ENCODE measurements at regions not wholly inside any gene's neighbourhood (a gene's known extent, or its start where the extent isn't known, plus 50 kb on each side); places are given as distances from the start of the nearest gene placed in this dataset.
"Not testable (repeated sequence)": the region's sequence is repeated elsewhere in the genome, so short reads cannot be mapped to it uniquely, and the experiment has no call there.

DNA sequence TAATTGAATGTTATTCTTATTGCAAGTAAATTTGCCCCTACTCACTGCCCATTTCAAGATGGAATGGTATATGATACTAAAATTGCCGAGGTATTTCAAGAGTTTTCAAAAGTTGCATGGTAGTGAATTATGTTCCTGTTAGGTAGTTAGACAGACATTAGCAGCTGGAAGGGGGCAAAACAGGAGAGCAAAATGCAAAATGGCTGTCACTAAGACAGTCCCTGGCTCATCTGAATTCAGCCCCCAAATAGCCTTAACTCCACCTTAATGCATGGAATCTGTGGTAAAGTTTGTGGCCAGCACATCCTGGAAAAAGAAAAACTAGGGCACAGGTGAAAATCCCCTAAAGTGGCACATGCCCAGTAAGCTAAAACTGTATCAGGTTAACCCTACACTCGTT is 894.9 kb downstream of the NXPH1 start:
- H3K4me1 Mint-ChIP-seq: peaks cover 4% of the 10 kb centered on the region
- no peaks in the 10 kb centered on the region for H3K27me3 Mint-ChIP-seq (ENCODE audit: low read depth)
- no peaks in the 10 kb centered on the region for H3K36me3 Mint-ChIP-seq (ENCODE audit: low read depth)
- H3K4me3 Mint-ChIP-seq: no peak overlapping the region
- no peak for TF ChIP-seq CTCF (IDR thresholded peaks at IDR 0.05; ENCODE audit: unreplicated experiment in 3 of 3)
- H3K9me3 Mint-ChIP-seq: no peaks in the 10 kb centered on the region
- H3K27ac Mint-ChIP-seq: no peak overlapping the region

DNA sequence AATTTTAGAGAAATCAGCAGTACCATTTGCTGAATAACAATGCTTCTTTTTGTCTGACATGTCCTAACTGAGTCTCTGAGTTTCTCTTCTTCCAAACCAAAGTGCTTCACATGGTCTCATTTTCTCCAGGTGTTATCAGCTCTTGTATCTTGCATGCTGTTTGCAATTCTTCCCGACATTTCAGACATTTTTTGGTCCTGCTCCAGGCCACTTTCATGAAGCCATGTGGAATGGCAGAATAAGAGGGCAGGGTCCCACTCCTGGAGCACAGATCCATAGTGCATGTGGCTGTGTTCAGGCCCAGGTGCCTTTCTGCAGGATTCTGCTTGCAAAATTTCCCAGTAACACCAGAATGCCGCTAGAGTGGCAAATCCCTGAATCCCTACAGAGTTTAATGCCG is 916.2 kb downstream of the NXPH1 start:
- Mint-ChIP-seq H3K36me3 (ENCODE audit: low read depth) (no peaks in the 10 kb centered on the region), H3K27ac (no peak overlapping the region), H3K9me3 (no peaks in the 10 kb centered on the region), H3K27me3 (ENCODE audit: low read depth) (peaks cover 3% of the 10 kb centered on the region), H3K4me3 (no peak overlapping the region), H3K4me1 (no peaks in the 10 kb centered on the region)
- no peak for TF ChIP-seq CTCF (IDR thresholded peaks at IDR 0.05; ENCODE audit: unreplicated experiment in 3 of 3)

- Mint-ChIP-seq H3K27me3 (ENCODE audit: low read depth) (no peaks in the 10 kb centered on the region), H3K36me3 (ENCODE audit: low read depth) (no peaks in the 10 kb centered on the region), H3K4me3 (no peak overlapping the region), H3K9me3 (peaks cover 15% of the 10 kb centered on the region), H3K27ac (no peak overlapping the region), H3K4me1 (no peaks in the 10 kb centered on the region)
- no peak for TF ChIP-seq CTCF (IDR thresholded peaks at IDR 0.05; ENCODE audit: unreplicated experiment in 3 of 3)
Observed at GRCh38 chr7:9391221-9391620, 957.8 kb downstream of the NXPH1 start.

- no peaks in the 10 kb centered on the region for H3K27me3 Mint-ChIP-seq (ENCODE audit: low read depth)
- H3K4me3 Mint-ChIP-seq: no peak overlapping the region
- H3K9me3 Mint-ChIP-seq: peaks cover 11% of the 10 kb centered on the region
- no peaks in the 10 kb centered on the region for H3K36me3 Mint-ChIP-seq (ENCODE audit: low read depth)
- no peak for TF ChIP-seq CTCF (IDR thresholded peaks at IDR 0.05; ENCODE audit: unreplicated experiment in 3 of 3)
- no peak overlapping the region for H3K27ac Mint-ChIP-seq
- no peaks in the 10 kb centered on the region for H3K4me1 Mint-ChIP-seq
Observed at GRCh38 chr7:9391984-9392383, 958.6 kb downstream of the NXPH1 start.

- not testable (repeated sequence) for H3K36me3 Mint-ChIP-seq (ENCODE audit: low read depth); H3K4me3 Mint-ChIP-seq; H3K27me3 Mint-ChIP-seq (ENCODE audit: low read depth); H3K9me3 Mint-ChIP-seq; H3K27ac Mint-ChIP-seq; H3K4me1 Mint-ChIP-seq
Observed at GRCh38 chr7:9404386-9404785, 971.0 kb downstream of the NXPH1 start.

DNA sequence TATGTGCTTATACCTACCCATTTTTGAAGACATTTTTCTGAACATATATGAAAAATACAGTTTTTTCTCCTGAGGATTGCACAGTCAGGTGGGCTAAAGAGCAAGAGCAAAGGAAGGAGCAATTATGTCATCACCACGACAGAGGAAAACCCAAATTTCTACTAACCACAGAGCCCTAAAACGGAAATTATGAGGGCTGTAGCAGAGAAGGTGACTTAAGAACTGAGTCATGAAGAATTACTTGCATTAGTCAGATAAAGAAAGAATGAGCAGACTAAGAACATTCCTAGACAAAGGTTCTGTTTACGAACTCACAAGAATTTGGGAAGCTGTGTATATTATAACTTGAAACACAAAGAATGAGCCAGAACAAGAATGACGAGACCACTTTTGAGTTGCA is 974.4 kb downstream of the NXPH1 start:
- Mint-ChIP-seq H3K4me1 (no peaks in the 10 kb centered on the region), H3K27ac (no peak overlapping the region), H3K4me3 (no peak overlapping the region), H3K9me3 (no peaks in the 10 kb centered on the region), H3K27me3 (ENCODE audit: low read depth) (no peaks in the 10 kb centered on the region), H3K36me3 (ENCODE audit: low read depth) (no peaks in the 10 kb centered on the region)
- TF ChIP-seq CTCF (IDR thresholded peaks at IDR 0.05; ENCODE audit: unreplicated experiment in 3 of 3): no peak

GRCh38 chr7:9453521-9453920 is 1020.1 kb downstream of the NXPH1 start:
- H3K9me3 Mint-ChIP-seq: no peaks in the 10 kb centered on the region
- no peak overlapping the region for H3K4me3 Mint-ChIP-seq
- H3K36me3 Mint-ChIP-seq (ENCODE audit: low read depth): no peaks in the 10 kb centered on the region
- H3K27ac Mint-ChIP-seq: no peak overlapping the region
- H3K4me1 Mint-ChIP-seq: no peaks in the 10 kb centered on the region
- TF ChIP-seq CTCF (IDR thresholded peaks at IDR 0.05; ENCODE audit: unreplicated experiment in 3 of 3): no peak
- no peaks in the 10 kb centered on the region for H3K27me3 Mint-ChIP-seq (ENCODE audit: low read depth)
